ENCODE measurements at regions not wholly inside any gene's neighbourhood (a gene's known extent, or its start where the extent isn't known, plus 50 kb on each side); places are given as distances from the start of the nearest gene placed in this dataset.

GRCh38 chr3:184467171-184467570 is 87.3 kb downstream of the CHRD start:
- TF ChIP-seq POLR2AphosphoS5 (IDR thresholded peaks at IDR 0.05) (no peak), POLR2A (IDR thresholded peaks at IDR 0.05) (no peak)
- TF ChIP-seq, protein P1, sequence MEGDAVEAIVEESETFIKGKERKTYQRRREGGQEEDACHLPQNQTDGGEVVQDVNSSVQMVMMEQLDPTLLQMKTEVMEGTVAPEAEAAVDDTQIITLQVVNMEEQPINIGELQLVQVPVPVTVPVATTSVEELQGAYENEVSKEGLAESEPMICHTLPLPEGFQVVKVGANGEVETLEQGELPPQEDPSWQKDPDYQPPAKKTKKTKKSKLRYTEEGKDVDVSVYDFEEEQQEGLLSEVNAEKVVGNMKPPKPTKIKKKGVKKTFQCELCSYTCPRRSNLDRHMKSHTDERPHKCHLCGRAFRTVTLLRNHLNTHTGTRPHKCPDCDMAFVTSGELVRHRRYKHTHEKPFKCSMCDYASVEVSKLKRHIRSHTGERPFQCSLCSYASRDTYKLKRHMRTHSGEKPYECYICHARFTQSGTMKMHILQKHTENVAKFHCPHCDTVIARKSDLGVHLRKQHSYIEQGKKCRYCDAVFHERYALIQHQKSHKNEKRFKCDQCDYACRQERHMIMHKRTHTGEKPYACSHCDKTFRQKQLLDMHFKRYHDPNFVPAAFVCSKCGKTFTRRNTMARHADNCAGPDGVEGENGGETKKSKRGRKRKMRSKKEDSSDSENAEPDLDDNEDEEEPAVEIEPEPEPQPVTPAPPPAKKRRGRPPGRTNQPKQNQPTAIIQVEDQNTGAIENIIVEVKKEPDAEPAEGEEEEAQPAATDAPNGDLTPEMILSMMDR (IDR thresholded peaks at IDR 0.05) = no peak

Data from stomach (tissue), 4 donors.